Jurkat, Clone E6-1 (cell line): ENCODE measurements at regions not wholly inside any gene's neighbourhood (a gene's known extent, or its start where the extent isn't known, plus 50 kb on each side); places are given as distances from the start of the nearest gene placed in this dataset.

Source experiments
- DNase-seq: peaks from one replicate; pipeline ENCODE4 v3.0.0-alpha.2; 2011; ENCODE audit warnings: low read depth, low spot score
- H3K4me3 ChIP-seq: 2 replicates; pipeline ENCODE4 v1.5.1; 2011; ENCODE audit warnings: mild to moderate bottlenecking, low read length, control low read depth, moderate library complexity

GRCh38 chr2:128623776-128624761 lies 305.4 kb upstream of the HS6ST1 start:
- no peak overlapping the region for H3K4me3 ChIP-seq
- DNase-seq: peak; percentile 84

DNA sequence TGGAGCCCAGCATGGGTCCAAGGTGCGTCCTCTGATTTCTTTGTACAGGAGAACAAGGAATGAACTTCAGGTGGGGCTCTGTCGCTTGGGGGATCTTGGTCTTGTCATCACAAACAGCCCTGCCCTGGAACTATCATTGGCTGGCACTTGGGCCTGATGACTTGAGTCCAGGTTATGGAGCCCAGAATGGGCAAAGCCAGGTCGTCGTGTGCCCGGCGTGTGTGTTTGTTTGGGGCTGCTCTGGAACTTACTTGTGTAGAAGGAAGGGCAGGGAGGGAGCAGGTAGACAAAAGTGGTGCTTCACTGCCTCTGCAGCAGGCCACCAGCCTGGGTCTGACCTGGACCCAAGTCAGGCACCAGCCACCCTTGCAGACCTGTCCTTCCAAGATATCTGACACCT lies 306.3 kb upstream of the HS6ST1 start:
- no peak overlapping the region for H3K4me3 ChIP-seq
- no peak for DNase-seq

DNA sequence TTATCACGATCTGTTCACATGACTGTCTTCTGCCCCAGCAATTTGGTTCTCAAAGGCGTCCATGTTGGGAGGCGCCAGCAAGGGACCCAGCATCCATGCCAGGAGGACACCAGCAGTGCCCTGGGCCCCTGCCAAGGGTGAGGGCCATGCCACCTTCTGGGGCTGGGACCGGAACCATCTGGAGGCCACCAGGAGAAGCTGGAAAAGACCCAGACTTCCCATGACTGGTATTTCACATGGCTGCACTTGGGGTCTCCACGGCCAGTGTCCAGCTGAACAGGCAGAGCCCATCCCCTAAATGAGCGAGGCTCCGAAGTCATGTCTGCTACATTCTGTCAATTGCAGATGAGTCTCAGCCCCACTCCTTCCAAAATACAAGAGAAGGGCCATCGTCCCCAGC lies 306.8 kb upstream of the HS6ST1 start:
- no peak for DNase-seq
- H3K4me3 ChIP-seq: no peak overlapping the region

GRCh38 chr2:128625963-128626759 lies 307.5 kb upstream of the HS6ST1 start:
- no peak overlapping the region for H3K4me3 ChIP-seq
- no peak for DNase-seq

GRCh38 chr2:128626760-128627511 lies 308.3 kb upstream of the HS6ST1 start:
- H3K4me3 ChIP-seq: no peak overlapping the region
- DNase-seq: no peak

- H3K4me3 ChIP-seq: no peak overlapping the region
- DNase-seq: no peak
Measured at GRCh38 chr2:128628206-128628605, 309.5 kb upstream of the HS6ST1 start.

GRCh38 chr2:128628996-128629395 lies 310.3 kb upstream of the HS6ST1 start:
- no peak overlapping the region for H3K4me3 ChIP-seq
- DNase-seq: no peak

DNA sequence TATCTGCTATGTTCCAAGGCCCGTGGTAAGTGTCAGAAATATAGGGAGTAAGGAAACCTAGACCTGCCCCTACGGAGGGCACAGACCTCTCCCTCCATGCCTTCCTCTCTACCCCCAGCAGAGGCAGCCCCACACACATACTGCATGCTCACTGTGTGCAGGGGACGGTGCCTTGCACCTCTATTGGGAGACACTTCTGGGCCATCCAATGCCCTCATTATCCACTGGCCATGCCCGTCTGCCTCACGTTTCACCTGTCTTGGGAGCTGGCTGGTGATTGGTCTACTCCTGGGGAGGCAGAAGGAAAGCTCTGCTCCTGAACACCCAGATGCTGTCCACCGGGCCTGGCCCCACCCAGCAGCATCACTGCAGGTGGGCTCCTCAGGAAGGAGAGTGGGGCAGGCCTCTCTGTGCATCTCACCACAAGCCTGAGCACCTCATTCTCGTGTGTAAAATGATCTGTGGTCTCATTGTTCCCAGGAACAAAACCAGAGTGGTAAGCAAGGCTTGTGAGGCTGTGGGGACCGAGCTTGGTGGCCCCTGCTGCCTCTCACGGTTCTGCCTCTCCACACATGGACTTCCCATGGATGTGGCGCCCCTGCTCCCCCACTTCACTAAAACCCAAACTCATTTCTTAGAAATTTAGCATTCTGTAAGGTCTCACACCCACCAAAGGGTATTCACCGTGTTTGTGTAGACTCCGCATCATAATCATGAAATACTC lies 312.5 kb upstream of the HS6ST1 start:
- DNase-seq: peak; percentile 51
- no peak overlapping the region for H3K4me3 ChIP-seq

DNA sequence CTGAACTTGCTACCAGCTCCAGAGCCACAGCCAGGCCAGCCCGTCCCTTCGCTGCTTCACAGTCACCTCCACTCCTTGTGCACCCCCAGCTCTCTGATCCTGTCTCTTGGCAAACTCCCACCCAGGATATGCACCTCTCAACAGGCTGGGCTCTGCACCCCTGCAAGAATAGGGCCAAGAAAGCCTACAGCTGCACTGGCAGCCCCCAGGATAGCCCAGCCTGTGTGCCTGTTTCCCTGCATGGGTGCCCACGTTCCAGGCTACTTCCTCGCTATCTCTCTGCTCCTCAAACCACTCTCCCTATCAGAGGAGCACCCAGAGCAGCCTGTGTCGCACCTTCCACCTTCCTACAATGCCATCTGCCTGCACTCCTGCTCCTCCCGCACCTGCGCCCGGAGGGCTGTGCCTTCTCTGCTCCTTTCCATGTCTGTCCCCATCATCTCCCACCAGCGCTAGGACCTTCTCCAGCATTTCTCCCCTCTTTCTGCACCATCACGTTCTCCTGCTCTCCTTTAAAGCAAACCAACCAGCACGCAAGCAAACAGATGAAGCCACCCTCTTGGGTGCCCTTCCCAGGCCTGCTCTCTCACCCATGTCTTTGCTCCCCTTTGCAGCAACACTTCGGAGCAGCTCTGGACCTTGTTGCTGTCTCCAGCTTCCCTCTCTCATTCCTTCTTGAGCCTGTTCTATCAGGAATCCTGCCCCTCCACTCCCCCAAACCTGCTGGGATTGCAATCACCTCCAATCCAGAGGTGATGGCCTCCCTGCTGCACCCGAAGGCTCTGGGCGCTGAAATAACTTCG lies 313.2 kb upstream of the HS6ST1 start:
- no peak overlapping the region for H3K4me3 ChIP-seq
- DNase-seq: no peak

DNA sequence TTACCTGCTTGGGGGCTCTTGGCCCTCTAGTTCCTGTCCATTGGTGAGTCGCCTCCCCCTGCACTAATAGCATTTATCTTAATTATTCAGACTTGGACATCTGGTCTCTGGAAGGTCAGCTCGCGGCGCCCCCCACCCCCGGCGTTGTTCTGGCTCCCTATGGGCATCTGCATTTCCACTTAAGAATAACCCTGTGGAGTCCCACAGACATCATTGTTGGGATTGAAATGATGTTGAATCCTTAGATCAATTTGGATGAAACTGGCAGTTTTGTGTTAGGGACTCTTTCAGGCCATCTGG lies 313.8 kb upstream of the HS6ST1 start:
- DNase-seq: no peak
- no peak overlapping the region for H3K4me3 ChIP-seq

- no peak overlapping the region for H3K4me3 ChIP-seq
Measured at GRCh38 chr2:128633501-128633900, 314.8 kb upstream of the HS6ST1 start.

DNA sequence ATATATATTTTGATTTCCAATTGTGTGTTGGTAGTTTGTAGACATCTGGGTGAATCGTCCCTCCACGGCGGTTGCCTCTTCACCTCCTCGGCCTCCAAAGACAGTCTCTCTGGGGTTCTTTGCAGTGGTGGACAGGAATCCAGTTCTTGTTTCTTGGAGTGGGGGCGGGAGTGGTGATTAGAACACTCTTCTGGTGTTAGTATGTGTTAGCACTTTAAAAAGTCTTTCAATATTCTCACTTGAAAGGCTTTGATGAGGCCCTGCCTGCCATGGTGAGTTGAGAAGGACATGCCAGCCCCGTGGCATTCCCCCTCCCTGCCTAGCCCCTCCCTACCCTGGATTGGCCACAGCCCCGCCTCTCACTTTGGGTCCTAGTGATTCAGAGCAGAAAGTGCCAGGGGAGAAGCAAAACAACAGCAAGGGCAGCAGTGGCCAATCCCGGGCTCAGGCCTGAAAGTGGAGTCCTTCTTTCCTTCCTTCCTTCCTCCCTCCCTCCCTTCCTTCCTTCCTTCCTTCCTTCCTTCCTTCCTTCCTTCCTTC lies 316.8 kb upstream of the HS6ST1 start:
- DNase-seq: no peak
- no peak overlapping the region for H3K4me3 ChIP-seq

More at GRCh38 chr2:128633501-128633900, 314.8 kb upstream of the HS6ST1 start:
- DNase-seq: no peak

GRCh38 chr2:128636802-128637147 lies 318.1 kb upstream of the HS6ST1 start:
- DNase-seq: no peak
- no peak overlapping the region for H3K4me3 ChIP-seq

- H3K4me3 ChIP-seq: no peak overlapping the region
- DNase-seq: no peak
Measured at GRCh38 chr2:128637481-128638155, 318.9 kb upstream of the HS6ST1 start.

- no peak for DNase-seq
- H3K4me3 ChIP-seq: no peak overlapping the region
Measured at GRCh38 chr2:128638341-128639119, 319.9 kb upstream of the HS6ST1 start.

- DNase-seq: no peak
- no peak overlapping the region for H3K4me3 ChIP-seq
Measured at GRCh38 chr2:128639120-128639477, 320.4 kb upstream of the HS6ST1 start.

- H3K4me3 ChIP-seq: no peak overlapping the region
- peak; percentile 46 for DNase-seq
Measured at GRCh38 chr2:128639693-128640092, 321.0 kb upstream of the HS6ST1 start.
